OCI-LY3 (cell line): ENCODE measurements at regions not wholly inside any gene's neighbourhood (a gene's known extent, or its start where the extent isn't known, plus 50 kb on each side); places are given as distances from the start of the nearest gene placed in this dataset.

Experiments used
- EZH2phosphoT487 ChIP-seq: fragments of 200-600 bp; shearing (Covaris generic); IDR thresholded peaks from 2 replicates; pipeline ENCODE4 v1.6.1; 2018; ENCODE audit warnings: antibody characterized with exemption, mixed run types, low read depth
- TF ChIP-seq, protein P1 (sequence below): fragments of 200-600, 300-600 bp; sonication (generic); IDR thresholded peaks from 2 replicates; pipeline ENCODE4 v1.5.1; 2014; ENCODE audit warnings: antibody characterized with exemption, low read length, low read depth

DNA sequence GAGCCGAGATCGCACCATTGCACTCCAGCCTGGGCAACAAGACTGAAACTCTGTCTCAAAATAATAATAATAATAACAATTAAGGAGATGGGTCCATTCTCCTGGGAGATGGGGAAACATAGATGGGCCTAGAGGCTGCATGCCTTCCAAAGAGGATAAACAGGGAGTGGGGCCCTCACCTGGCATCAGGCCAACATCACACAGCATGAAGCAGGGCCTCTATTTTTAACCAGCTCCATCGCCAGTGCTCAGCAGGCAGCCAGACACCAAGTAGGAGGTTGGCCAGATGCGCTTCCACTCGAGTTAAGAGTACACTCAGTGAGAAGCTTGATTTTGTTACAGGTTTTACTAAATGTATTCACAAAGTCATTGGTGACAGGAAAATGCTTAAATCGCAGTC lies 352.0 kb downstream of the RRAGC start:
- TF ChIP-seq, protein P1, sequence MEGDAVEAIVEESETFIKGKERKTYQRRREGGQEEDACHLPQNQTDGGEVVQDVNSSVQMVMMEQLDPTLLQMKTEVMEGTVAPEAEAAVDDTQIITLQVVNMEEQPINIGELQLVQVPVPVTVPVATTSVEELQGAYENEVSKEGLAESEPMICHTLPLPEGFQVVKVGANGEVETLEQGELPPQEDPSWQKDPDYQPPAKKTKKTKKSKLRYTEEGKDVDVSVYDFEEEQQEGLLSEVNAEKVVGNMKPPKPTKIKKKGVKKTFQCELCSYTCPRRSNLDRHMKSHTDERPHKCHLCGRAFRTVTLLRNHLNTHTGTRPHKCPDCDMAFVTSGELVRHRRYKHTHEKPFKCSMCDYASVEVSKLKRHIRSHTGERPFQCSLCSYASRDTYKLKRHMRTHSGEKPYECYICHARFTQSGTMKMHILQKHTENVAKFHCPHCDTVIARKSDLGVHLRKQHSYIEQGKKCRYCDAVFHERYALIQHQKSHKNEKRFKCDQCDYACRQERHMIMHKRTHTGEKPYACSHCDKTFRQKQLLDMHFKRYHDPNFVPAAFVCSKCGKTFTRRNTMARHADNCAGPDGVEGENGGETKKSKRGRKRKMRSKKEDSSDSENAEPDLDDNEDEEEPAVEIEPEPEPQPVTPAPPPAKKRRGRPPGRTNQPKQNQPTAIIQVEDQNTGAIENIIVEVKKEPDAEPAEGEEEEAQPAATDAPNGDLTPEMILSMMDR: no peak
- TF ChIP-seq EZH2phosphoT487: no peak
